SK-N-SH treated with all-trans-retinoic acid at 6 μM for 48 hours (cell line): ENCODE measurements at regions not wholly inside any gene's neighbourhood (a gene's known extent, or its start where the extent isn't known, plus 50 kb on each side); places are given as distances from the start of the nearest gene placed in this dataset.

Source experiments
- BACH2 ChIP-seq: fragments of 250-450 bp; sonication (Bioruptor Pico); IDR thresholded peaks from 2 replicates; pipeline ENCODE4 v1.9.0; 2021; ENCODE audit warnings: mild to moderate bottlenecking, borderline replicate concordance
- ISL1 ChIP-seq: fragments of 250-450 bp; sonication (Bioruptor Pico); IDR thresholded peaks from 2 replicates; pipeline ENCODE4 v2.1.2; 2022; ENCODE audit warnings: mild to moderate bottlenecking, moderate library complexity
- SNAI2 ChIP-seq: fragments of 250-450 bp; sonication (Bioruptor Pico); IDR thresholded peaks from 2 replicates; pipeline ENCODE4 v1.5.0; 2020; ENCODE audit warnings: mild to moderate bottlenecking, moderate library complexity
- TF ChIP-seq, protein P1 (sequence below): fragments of 250-450 bp; sonication (Bioruptor Pico); IDR thresholded peaks from 2 replicates; pipeline ENCODE4 v1.8.0; 2020; ENCODE audit warnings: mild to moderate bottlenecking, moderate library complexity, borderline replicate concordance
- TF ChIP-seq, protein P2 (sequence below): fragments of 250-450 bp; sonication (Bioruptor Pico); IDR thresholded peaks from 2 replicates; pipeline ENCODE4 v1.5.1; 2021; ENCODE audit warnings: mild to moderate bottlenecking, moderate library complexity

DNA sequence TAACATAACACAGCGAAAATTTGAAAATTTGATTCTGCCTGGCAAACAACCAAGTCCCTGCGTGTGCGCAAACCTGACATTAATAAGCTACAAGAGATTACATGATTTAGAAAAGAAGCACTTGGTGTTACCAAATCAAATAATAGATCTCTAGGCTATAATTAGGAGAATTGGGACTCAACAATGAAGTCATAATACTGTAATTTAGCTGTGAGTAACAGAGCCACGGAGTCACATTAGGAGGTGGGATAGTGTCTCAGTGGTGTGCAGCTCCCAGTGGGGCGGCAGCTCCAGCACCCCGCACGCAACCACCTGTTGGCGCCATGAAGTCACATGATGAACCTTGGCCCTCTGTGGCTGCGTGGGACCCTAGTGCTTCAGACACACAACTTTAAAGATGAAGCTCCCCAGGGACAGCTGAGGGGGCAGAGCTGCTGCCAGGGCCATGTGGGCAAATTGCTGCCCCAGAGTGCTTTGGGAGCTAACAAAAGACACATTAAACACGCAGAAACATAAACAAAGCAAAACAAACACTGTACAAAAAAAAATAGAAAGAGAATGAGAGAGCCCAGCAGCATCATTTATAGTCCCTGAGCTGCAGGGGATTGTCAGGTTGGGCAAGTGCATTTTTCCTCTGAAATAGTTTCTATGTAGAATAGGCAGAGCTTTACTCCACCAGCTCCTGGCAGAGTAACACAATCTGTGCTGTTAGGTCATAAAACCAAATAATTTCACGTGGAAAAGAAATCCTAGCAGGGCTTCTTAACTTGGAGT, 605.6 kb downstream of the SOX6 start:
- TF ChIP-seq, protein P1, sequence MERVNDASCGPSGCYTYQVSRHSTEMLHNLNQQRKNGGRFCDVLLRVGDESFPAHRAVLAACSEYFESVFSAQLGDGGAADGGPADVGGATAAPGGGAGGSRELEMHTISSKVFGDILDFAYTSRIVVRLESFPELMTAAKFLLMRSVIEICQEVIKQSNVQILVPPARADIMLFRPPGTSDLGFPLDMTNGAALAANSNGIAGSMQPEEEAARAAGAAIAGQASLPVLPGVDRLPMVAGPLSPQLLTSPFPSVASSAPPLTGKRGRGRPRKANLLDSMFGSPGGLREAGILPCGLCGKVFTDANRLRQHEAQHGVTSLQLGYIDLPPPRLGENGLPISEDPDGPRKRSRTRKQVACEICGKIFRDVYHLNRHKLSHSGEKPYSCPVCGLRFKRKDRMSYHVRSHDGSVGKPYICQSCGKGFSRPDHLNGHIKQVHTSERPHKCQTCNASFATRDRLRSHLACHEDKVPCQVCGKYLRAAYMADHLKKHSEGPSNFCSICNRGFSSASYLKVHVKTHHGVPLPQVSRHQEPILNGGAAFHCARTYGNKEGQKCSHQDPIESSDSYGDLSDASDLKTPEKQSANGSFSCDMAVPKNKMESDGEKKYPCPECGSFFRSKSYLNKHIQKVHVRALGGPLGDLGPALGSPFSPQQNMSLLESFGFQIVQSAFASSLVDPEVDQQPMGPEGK (CRISPR knock-in tag) = no peak
- no peak for TF ChIP-seq BACH2 (CRISPR knock-in tag)
- TF ChIP-seq ISL1 = no peak
- TF ChIP-seq SNAI2 (CRISPR knock-in tag) = no peak
- TF ChIP-seq, protein P2, sequence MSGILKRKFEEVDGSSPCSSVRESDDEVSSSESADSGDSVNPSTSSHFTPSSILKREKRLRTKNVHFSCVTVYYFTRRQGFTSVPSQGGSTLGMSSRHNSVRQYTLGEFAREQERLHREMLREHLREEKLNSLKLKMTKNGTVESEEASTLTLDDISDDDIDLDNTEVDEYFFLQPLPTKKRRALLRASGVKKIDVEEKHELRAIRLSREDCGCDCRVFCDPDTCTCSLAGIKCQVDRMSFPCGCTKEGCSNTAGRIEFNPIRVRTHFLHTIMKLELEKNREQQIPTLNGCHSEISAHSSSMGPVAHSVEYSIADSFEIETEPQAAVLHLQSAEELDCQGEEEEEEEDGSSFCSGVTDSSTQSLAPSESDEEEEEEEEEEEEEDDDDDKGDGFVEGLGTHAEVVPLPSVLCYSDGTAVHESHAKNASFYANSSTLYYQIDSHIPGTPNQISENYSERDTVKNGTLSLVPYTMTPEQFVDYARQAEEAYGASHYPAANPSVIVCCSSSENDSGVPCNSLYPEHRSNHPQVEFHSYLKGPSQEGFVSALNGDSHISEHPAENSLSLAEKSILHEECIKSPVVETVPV (CRISPR knock-in tag) = no peak
